MV-4-11 (cell line): ENCODE measurements at regions not wholly inside any gene's neighbourhood (a gene's known extent, or its start where the extent isn't known, plus 50 kb on each side); places are given as distances from the start of the nearest gene placed in this dataset.
A peak's percentile ranks its signal among the peaks of the same experiment; 100 is the strongest.

Experiments
- DNase-seq: peaks from one replicate; lab custom pipeline; 2025; lab: John Stamatoyannopoulos, UW

DNA sequence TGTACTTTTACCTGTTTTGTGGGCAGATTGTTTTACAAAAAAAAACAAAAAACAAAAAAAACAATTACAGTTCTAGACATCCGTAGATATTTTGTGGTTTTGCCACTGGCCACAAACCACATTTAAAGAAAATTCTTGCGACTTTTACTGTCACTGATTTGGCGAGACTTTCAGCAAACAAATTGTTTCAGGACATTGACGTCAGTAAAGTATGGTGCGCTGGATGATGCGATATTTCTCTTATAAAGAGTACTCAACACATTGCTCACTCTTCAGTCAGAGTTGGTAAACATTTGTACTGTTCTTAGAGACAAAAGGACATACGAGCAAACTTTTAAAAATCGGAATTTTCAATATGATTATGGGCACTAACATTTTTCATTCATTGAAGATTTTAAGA is 229.8 kb downstream of the HAO1 start:
- DNase-seq, result no peak

DNA sequence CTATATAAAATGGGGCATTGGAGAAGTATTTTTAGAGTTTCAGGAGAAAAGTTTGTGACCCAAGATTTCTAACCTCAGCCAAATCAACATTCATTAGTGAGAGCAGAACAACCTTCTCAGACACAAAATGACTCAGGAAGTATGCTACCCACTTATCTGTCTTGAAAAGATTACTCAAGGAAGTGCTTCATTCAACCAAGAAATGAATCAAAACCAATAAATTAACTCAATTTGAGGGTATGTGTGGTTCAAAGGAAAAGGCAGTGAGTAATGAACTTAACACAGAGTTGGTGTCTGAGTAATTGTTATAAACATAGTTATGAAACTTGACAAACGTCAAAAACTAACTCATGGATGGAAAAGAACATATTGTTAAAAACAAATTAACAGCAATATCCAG is 227.6 kb downstream of the HAO1 start:
- peak; percentile 2 for DNase-seq

- DNase-seq, result no peak
Observed at GRCh38 chr20:7714549-7714948, 225.7 kb downstream of the HAO1 start.

DNA sequence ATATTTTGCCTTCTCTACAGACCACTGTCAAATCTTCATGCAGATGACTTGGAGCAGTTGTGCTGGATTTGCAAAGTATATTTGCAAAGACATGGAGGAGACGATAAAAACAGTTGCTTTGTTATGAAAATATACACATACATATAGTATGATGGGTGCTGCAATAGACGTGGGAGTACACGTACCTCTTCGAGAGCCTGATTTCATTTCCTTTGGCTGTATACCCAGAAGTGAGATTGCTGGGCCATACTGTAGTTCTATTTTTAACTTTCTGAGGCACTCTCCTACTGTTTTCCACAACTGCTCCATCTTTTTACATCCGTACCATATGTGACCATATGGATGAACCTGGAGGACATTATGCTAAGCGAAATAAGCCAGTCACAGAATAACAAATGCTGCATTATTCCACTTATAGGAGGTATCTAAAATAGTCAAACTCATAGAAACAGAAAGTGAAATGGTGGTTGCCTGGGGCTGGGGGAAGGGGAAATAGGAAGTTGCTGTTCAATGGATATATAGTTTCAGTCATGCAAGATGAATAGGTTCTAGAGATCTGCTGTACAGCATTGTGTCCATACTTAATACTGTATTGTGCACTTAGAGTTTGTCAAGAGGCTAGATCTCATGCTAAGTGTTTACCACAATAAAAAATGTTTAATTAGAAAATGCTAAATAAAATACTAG is 223.8 kb downstream of the HAO1 start:
- DNase-seq, result peak; percentile 63

GRCh38 chr20:7722564-7722963 is 217.7 kb downstream of the HAO1 start:
- no peak for DNase-seq

- no peak for DNase-seq
Observed at GRCh38 chr20:7723284-7723683, 217.0 kb downstream of the HAO1 start.

DNA sequence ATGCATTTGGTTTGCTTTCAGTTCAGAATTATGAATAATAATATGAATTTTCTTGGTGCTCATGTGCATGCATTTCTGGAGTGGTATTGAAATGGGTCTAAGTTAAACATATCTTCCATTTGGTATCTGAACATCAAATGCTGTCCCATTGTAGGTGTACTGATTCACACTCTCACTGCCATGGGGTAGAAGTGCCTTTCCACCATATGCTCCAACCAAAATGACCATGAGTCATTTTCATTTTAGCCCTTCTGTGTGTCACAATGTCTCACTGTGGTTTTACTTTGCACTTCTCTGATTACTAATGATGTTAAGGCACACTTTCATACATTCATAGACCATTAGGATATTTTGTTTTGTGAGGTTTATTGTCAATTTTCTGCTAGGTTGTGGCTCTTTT is 211.9 kb downstream of the HAO1 start:
- peak; percentile 4 for DNase-seq

- DNase-seq, result no peak
Observed at GRCh38 chr20:7734216-7734615, 206.0 kb downstream of the HAO1 start.

- DNase-seq, result no peak
Observed at GRCh38 chr20:7736336-7736735, 203.9 kb downstream of the HAO1 start.

- DNase-seq, result no peak
Observed at GRCh38 chr20:7741866-7742265, 198.4 kb downstream of the HAO1 start.

- no peak for DNase-seq
Observed at GRCh38 chr20:7742479-7742878, 197.8 kb downstream of the HAO1 start.

DNA sequence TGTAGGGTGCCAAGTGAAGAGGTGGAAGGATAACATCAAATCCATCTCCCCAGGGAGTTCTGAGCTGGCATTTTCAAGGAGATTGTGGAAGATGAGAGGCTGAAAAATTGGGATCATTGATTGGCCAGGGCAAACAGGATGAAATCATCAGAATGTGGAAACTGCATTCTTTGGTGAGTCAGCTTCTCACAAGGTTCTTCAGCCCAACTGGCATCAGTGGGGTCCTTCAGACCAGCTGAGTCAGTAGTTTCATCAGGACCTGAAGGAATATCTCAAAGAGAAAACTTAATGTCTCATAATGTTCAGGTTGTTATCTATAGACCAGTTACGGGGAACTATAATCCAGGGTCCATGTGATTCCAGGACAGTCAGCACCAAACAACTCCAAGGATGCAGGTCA is 195.8 kb downstream of the HAO1 start:
- no peak for DNase-seq

DNA sequence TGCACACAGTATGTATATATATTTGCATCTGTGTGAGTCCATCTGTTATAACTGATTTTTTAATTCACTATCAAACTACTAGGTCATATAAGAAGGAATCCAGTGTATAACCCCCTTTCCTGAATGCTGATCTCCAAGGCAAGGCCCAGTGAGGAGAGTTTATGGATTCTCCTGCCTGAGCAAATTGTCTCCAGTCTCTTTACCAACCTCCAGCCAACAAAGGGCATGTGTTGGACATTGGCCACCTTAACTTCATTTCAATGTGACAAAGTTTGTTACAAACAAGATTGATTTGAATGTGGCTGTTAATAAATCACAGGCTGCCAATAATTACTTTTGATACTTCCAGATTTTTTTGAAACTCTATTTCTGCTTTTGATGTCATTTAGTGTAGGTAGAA is 191.6 kb downstream of the HAO1 start:
- no peak for DNase-seq

GRCh38 chr20:7754102-7754501 is 186.2 kb downstream of the HAO1 start:
- no peak for DNase-seq

GRCh38 chr20:7758406-7758805 is 181.9 kb downstream of the HAO1 start:
- no peak for DNase-seq

DNA sequence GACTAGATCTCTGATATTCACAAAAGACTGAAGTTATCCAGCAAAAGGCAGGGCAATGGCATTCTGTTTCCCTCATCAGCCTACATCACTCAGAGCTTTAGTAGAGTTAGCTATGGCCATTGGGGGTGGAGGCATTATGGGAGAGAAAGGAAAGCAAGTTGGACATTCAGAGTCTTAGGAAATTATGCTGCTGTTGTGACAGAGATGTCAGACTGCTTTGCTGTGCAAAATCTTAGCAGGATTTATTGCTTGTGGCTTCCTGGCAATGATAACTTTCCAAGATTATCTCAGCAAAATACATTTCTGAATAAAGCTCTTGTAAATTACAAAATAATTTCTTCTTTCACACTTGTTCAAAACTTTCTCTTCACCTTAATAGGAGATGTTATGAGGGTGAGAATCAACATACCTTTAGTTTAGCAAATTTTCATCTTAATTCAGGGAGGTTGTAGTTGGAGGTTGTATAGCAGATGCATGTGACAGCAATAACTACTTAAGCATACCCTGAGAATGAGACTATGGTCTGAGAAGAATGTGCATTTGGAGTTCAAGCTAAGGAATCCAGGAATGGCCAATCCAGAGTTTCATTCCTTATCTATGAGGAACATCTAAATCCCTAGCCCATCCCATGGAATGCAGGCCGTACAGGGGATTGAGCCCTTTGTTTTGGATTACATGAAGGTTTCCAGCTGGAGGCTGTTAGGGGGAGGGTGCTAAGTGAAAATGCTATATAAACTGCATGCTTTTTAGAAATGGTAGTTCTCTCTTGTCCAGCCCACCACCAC is 179.8 kb downstream of the HAO1 start:
- no peak for DNase-seq

DNA sequence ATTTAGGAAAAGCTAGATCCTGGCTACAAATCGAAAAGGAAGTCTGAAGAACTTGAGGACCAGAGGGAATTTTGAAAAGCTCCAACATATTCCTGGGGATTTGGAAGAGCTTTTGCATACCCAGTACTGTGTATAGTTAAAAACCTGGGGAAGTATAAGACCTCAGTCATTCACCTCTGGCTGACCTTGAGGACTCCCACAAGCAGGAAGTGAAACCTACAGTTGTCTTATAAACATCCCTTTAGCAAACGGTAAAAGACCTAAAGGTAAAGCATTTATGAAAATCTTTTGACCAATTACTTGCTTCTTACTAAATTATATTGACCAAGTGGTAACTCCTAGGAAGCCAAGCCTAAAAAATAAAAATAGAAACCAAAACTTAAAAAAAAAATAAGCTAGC is 175.0 kb downstream of the HAO1 start:
- peak; percentile 51 for DNase-seq

GRCh38 chr20:7770046-7770445 is 170.2 kb downstream of the HAO1 start:
- no peak for DNase-seq

- DNase-seq, result no peak
Observed at GRCh38 chr20:7770578-7770977, 169.7 kb downstream of the HAO1 start.

- DNase-seq, result no peak
Observed at GRCh38 chr20:7772371-7772770, 167.9 kb downstream of the HAO1 start.

DNA sequence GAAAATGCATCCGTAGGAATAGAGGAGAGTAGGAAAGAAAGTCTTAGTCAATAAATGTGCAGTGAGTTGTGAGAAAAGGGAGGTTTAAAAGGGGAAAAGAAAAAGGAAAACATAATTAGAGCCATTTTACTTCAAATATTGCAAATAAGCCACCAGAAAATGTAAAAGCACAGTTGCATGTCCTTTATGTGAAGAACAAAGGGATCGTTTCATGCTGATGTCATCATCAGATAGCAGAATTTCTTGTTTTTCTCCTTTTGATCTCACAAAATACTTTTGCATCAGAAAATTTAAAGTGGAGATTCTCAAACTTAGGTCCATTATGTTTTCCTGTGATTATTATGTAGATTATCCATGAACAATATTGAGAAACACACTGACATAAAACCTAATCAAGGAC is 166.7 kb downstream of the HAO1 start:
- no peak for DNase-seq

DNA sequence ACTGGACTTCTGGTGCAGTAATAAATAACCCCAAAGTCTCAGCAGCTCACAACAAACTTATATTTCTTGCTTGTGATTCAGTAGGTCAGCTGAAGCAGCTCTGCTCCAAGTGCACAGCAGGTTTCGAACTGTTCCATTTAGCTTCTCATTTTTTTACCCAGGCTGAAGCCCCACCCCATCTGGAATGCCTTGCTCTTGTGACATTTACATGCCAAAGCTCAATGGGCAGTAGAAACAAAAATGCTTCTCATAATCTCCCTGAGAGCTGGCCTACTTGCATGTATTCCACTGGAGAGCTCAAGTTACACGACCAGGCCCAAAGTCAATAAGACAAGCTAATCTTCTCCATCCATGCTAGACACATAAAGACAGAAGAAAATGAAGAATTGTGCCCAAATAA is 165.2 kb downstream of the HAO1 start:
- no peak for DNase-seq

GRCh38 chr20:7776148-7776547 is 164.1 kb downstream of the HAO1 start:
- DNase-seq, result no peak

DNA sequence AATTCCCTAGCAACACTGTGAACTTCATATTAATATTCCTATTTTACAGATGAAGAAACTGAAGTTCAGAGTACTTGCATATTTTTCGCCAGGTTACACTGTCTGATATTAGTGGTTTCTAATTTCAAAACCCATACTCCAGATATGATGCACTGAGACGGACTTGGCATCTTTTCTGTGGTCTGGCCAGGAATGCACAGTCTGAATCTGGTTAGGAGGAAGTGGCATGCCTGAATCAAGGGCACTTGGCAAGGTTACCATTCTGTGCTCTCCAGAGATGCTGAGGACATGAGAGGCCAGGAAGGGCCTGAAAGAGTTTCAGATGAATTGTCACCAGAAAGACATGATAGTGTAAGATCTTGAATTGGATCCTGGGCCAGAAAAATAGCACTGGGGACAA is 150.1 kb downstream of the HAO1 start:
- no peak for DNase-seq
